ENCODE measurements at regions not wholly inside any gene's neighbourhood (a gene's known extent, or its start where the extent isn't known, plus 50 kb on each side); places are given as distances from the start of the nearest gene placed in this dataset.

DNA sequence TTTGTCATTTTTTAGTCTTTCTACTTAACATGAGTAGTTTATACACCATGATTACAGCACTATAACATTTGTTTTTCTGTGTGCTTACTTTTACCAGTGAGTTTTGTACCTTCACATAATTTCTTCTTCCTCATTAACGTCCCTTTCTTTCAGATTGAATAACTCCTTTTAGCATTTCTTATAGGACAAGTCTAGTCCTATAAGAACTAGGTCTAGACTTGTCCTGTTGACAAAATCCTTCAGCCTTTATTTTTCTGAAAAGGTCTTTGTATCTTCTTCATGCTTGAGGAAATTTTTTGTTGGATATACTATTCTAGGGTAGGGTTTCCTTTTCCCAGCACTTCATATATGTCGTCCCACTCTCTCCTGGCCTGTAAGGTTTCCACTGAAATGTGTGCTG lies 253.3 kb upstream of the ARHGAP24 start:
- Histone ChIP-seq H3K36me3 (no peaks in the 10 kb centered on the region), H3K4me1 (no peaks in the 10 kb centered on the region), H3K9me3 (peaks cover 0 to 37% (median 31%) of the 10 kb centered on the region in 8 donors), H3K27me3 (replicated peaks in 1 of 7) (no peaks in the 10 kb centered on the region), H3K4me3 (no peak overlapping the region), H3K27ac (no peak overlapping the region)
- intact Hi-C loops (cut with DNase I; ENCODE audit: low total_unique reads), result no loop called here
- WGBS, 5 donors, result 54 to 73% (median 67%) methylated on average over 2 of the region's 2 CpGs
- no peak for DNase-seq
- TF ChIP-seq POLR2AphosphoS5 (IDR thresholded peaks at IDR 0.05) (no peak), POLR2A (IDR thresholded peaks at IDR 0.05) (no peak)
- TF ChIP-seq, protein P1, sequence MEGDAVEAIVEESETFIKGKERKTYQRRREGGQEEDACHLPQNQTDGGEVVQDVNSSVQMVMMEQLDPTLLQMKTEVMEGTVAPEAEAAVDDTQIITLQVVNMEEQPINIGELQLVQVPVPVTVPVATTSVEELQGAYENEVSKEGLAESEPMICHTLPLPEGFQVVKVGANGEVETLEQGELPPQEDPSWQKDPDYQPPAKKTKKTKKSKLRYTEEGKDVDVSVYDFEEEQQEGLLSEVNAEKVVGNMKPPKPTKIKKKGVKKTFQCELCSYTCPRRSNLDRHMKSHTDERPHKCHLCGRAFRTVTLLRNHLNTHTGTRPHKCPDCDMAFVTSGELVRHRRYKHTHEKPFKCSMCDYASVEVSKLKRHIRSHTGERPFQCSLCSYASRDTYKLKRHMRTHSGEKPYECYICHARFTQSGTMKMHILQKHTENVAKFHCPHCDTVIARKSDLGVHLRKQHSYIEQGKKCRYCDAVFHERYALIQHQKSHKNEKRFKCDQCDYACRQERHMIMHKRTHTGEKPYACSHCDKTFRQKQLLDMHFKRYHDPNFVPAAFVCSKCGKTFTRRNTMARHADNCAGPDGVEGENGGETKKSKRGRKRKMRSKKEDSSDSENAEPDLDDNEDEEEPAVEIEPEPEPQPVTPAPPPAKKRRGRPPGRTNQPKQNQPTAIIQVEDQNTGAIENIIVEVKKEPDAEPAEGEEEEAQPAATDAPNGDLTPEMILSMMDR (IDR thresholded peaks at IDR 0.05 in 8 of 11, conservative IDR thresholded peaks at IDR 0.05 in 3 of 11), result no peak

DNA sequence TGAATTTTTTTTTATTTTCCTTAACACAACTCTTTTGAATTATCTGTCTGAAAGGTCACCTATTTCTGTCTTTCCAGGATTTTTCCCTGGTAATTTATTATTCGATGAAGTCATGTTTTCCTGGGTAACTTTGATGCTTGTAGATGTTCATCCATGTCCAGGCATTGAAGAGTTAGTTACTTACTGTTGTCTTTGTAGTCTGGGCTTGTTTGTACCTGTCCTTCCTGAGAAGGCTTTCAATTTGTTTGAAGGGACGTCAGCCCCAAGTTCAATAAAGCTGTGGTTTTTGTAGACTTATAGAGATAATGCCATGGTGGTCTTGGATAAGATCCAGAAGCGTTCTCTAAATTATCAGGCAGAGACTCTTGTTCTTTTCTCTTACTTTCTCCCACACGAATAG lies 252.4 kb upstream of the ARHGAP24 start:
- Histone ChIP-seq H3K36me3 (no peaks in the 10 kb centered on the region), H3K9me3 (peaks cover 0 to 33% (median 25%) of the 10 kb centered on the region in 8 donors), H3K27ac (no peak overlapping the region), H3K27me3 (replicated peaks in 1 of 7) (no peaks in the 10 kb centered on the region), H3K4me3 (no peak overlapping the region), H3K4me1 (no peaks in the 10 kb centered on the region)
- TF ChIP-seq POLR2A (IDR thresholded peaks at IDR 0.05), result no peak
- TF ChIP-seq, protein P1 (IDR thresholded peaks at IDR 0.05 in 8 of 11, conservative IDR thresholded peaks at IDR 0.05 in 3 of 11), result no peak
- TF ChIP-seq POLR2AphosphoS5 (IDR thresholded peaks at IDR 0.05), result no peak
- no peak for DNase-seq
- WGBS, 5 donors, result 76 to 83% (median 80%) methylated on average over 4 of the region's 4 CpGs
- intact Hi-C loops (cut with DNase I; ENCODE audit: low total_unique reads), result no loop called here

DNA sequence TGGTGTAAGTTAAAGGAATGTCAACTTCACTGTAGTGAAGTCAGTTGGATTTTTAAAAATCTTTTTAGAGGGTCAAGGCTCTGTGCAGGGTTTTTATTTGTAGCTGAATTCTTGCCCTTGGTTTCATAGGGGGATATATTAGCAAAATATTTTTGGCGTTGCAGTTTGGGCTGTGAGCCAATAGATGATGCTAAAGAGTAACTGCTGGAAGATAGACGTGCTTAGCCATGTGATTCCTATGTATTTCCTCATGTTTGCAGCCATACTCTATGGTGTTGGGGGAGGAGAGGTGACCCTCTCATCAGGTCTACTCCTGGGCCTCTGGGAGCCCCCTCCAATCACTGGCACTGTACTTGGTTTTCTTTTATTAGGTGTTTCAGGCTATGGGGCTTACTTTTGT lies 246.7 kb upstream of the ARHGAP24 start:
- WGBS, 5 donors, result 58 to 85% (median 71%) methylated on average over 2 of the region's 2 CpGs
- intact Hi-C loops (cut with DNase I; ENCODE audit: low total_unique reads), result no loop called here

DNA sequence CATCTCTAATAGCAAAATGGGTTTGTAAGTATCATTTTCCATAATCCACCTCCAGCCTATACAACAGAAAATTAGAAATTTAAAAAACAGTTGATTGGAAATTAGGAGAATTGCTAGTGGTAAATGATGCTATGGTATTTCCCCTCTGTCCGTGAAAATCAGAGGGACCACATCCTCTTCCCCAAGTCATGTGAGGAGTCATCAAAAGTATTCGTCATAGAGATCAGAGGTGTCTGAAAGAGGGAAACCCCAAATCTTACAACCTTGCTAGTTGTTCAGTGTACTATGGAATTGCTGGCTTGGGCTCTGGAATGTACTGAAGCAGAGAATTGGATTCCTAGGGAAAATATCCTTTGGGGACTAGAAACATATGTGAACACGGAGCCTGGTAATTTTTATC lies 241.4 kb upstream of the ARHGAP24 start:
- no peak overlapping the region for H3K4me3 ChIP-seq

More for the DNA sequence above, 246.7 kb upstream of the ARHGAP24 start:
- TF ChIP-seq POLR2A (IDR thresholded peaks at IDR 0.05), result no peak
- H3K27me3 ChIP-seq (replicated peaks in 1 of 7), result no peaks in the 10 kb centered on the region
- H3K4me3 ChIP-seq, result no peak overlapping the region
- no peaks in the 10 kb centered on the region for H3K4me1 ChIP-seq
- no peaks in the 10 kb centered on the region for H3K36me3 ChIP-seq
- peaks cover 0 to 25% (median 14%) of the 10 kb centered on the region in 8 donors for H3K9me3 ChIP-seq
- H3K27ac ChIP-seq, result no peak overlapping the region
- no peak for DNase-seq

More for the DNA sequence above, 241.4 kb upstream of the ARHGAP24 start:
- Histone ChIP-seq H3K4me1 (no peaks in the 10 kb centered on the region), H3K9me3 (peaks cover 0 to 8% (median 2%) of the 10 kb centered on the region in 8 donors), H3K27me3 (replicated peaks in 1 of 7) (no peaks in the 10 kb centered on the region), H3K27ac (no peak overlapping the region), H3K36me3 (no peaks in the 10 kb centered on the region)
- TF ChIP-seq POLR2AphosphoS5 (IDR thresholded peaks at IDR 0.05), result no peak
- TF ChIP-seq POLR2A (IDR thresholded peaks at IDR 0.05), result no peak
- TF ChIP-seq, protein P1 (IDR thresholded peaks at IDR 0.05 in 8 of 11, conservative IDR thresholded peaks at IDR 0.05 in 3 of 11), result no peak
- WGBS, 5 donors, result 67 to 89% (median 79%) methylated on average over 3 of the region's 3 CpGs
- no peak for DNase-seq
- intact Hi-C loops (cut with DNase I; ENCODE audit: low total_unique reads), result no loop called here
